H1 (cell line): ENCODE measurements at regions not wholly inside any gene's neighbourhood (a gene's known extent, or its start where the extent isn't known, plus 50 kb on each side); places are given as distances from the start of the nearest gene placed in this dataset.

Source experiments
- CTCF ChIA-PET: fragments of 300-600 bp; sonication (Branson Sonifier 250); formaldehyde crosslinking; loops from one replicate; lab custom pipeline; 2021; ENCODE audit not compliant: partially characterized antibody; lab: Charles Lee
- POLR2A ChIA-PET: fragments of 300-600 bp; sonication (Branson Sonifier 250); formaldehyde crosslinking; loops from one replicate; lab custom pipeline; 2021; ENCODE audit warnings: inconsistent platforms; ENCODE audit not compliant: partially characterized antibody; lab: Charles Lee
- DNase-seq, 2 experiments: peaks; one replicate each; pipeline versions ENCODE4 v3.0.0 to v3.0.0-alpha.2; 2010 to 2022; ENCODE audit warnings: low spot score in 2 of 2, low read depth in 1 of 2, mixed read lengths in 1 of 2
- FAIRE-seq: peaks from 2 replicates; lab custom pipeline; 2011; peaks lifted over from hg19 to GRCh38; lab: Jason Lieb, UNC
- H2AFZ ChIP-seq: 2 replicates; pipeline ENCODE4 v1.8.1; 2012; ENCODE audit warnings: low read length, inconsistent platforms
- H2AK5ac ChIP-seq: 2 replicates; pipeline ENCODE4 v1.6.1; 2013; ENCODE audit warnings: low read depth, low read length
- H2BK120ac ChIP-seq: replicated peaks from 2 replicates; pipeline ENCODE3; 2013; ENCODE audit warnings: low read depth, low read length, inconsistent platforms
- H2BK12ac ChIP-seq: 2 replicates; pipeline ENCODE4 v1.6.1; 2013; ENCODE audit warnings: low read depth, low read length
- H2BK15ac ChIP-seq: 2 replicates; pipeline ENCODE4 v1.6.1; 2013; ENCODE audit warnings: low read length
- H2BK20ac ChIP-seq: 2 replicates; pipeline ENCODE4 v1.6.1; 2013; ENCODE audit warnings: low read length
- H2BK5ac ChIP-seq: 2 replicates; pipeline ENCODE4 v1.6.1; 2013; ENCODE audit warnings: low read depth, low read length
- H3K14ac ChIP-seq: 2 replicates; pipeline ENCODE4 v1.6.1; 2013; ENCODE audit warnings: inconsistent platforms; ENCODE audit not compliant: insufficient read length
- H3K18ac ChIP-seq: 2 replicates; pipeline ENCODE4 v1.6.1; 2013; ENCODE audit warnings: low read length; ENCODE audit errors: extremely low read depth
- H3K23ac ChIP-seq: 2 replicates; pipeline ENCODE4 v1.6.1; 2013; ENCODE audit warnings: inconsistent platforms; ENCODE audit not compliant: insufficient read length
- H3K23me2 ChIP-seq: 2 replicates; pipeline ENCODE4 v1.6.1; 2013; ENCODE audit warnings: low read depth, low read length
- H3K27ac ChIP-seq: 2 replicates; pipeline ENCODE4 v1.6.1; 2011; ENCODE audit warnings: low read depth, low read length, inconsistent platforms
- H3K27me3 ChIP-seq, 4 experiments: replicated peaks in 1 of 4; 1 replicate in 1 of 4; 2 replicates in 3 of 4; pipeline versions ENCODE4 v1.6.1 to v1.8.1; 2011 to 2013; ENCODE audit warnings: low read length in 3 of 4, mild to moderate bottlenecking in 3 of 4, inconsistent platforms in 2 of 4, mixed read lengths in 2 of 4, moderate library complexity in 1 of 4; ENCODE audit not compliant: control insufficient read depth in 3 of 4, insufficient read depth in 3 of 4; ENCODE audit errors: extremely low read depth in 1 of 4
- H3K36me3 ChIP-seq, 4 experiments: 2 replicates each; pipeline versions ENCODE4 v1.6.1 to v1.8.1; 2011 to 2013; ENCODE audit warnings: mild to moderate bottlenecking in 4 of 4, low read length in 3 of 4, moderate library complexity in 2 of 4, control low read depth in 1 of 4, inconsistent platforms in 1 of 4; ENCODE audit not compliant: insufficient read depth in 4 of 4, control insufficient read depth in 2 of 4
- H3K4ac ChIP-seq: replicated peaks from 2 replicates; pipeline ENCODE3; 2013; ENCODE audit warnings: low read length, low read depth, mixed read lengths, inconsistent platforms; ENCODE audit not compliant: insufficient read length
- H3K4me1 ChIP-seq, 4 experiments: replicated peaks in 1 of 4; 1 replicate in 1 of 4; 2 replicates in 3 of 4; pipeline versions ENCODE4 v1.6.1 to v1.8.1; 2011 to 2013; ENCODE audit warnings: low read length in 3 of 4, inconsistent platforms in 2 of 4, mixed read lengths in 1 of 4; ENCODE audit not compliant: insufficient read depth in 4 of 4, control insufficient read depth in 3 of 4
- H3K4me2 ChIP-seq, 2 experiments: 2 replicates each; pipeline versions ENCODE4 v1.6.1 to v1.8.1; 2011 to 2013; ENCODE audit warnings: low read depth in 2 of 2, low read length in 2 of 2, control low read depth in 1 of 2, inconsistent platforms in 1 of 2, mild to moderate bottlenecking in 1 of 2; ENCODE audit not compliant: insufficient read depth in 1 of 2
- H3K4me3 ChIP-seq, 4 experiments: fragments of 200-600, 300-600 bp in 1 of 4; sonication (generic), shearing (Covaris generic), sonication (Bioruptor Twin) in 1 of 4; 2 replicates each; pipeline versions ENCODE4 v1.5.1 to v1.8.1; 2011 to 2016; ENCODE audit warnings: low read length in 4 of 4, low read depth in 3 of 4, control low read depth in 2 of 4, inconsistent platforms in 2 of 4, mild to moderate bottlenecking in 2 of 4, mixed read lengths in 1 of 4, moderate library complexity in 1 of 4; ENCODE audit not compliant: insufficient read depth in 2 of 4; ENCODE audit errors: extremely low read depth in 1 of 4
- H3K56ac ChIP-seq: replicated peaks from 2 replicates; pipeline ENCODE3; 2013; ENCODE audit warnings: low read depth, mild to moderate bottlenecking, mixed read lengths, low read length, inconsistent platforms; ENCODE audit not compliant: insufficient read length
- H3K79me1 ChIP-seq: 2 replicates; pipeline ENCODE4 v1.6.1; 2013; ENCODE audit warnings: low read depth, low read length, control low read depth
- H3K79me2 ChIP-seq, 2 experiments: 2 replicates each; pipeline versions ENCODE4 v1.6.1 to v1.8.1; 2012 to 2013; ENCODE audit warnings: low read length in 2 of 2, mild to moderate bottlenecking in 2 of 2, inconsistent platforms in 1 of 2; ENCODE audit not compliant: insufficient read depth in 2 of 2, control insufficient read depth in 1 of 2
- H3K9ac ChIP-seq, 4 experiments: replicated peaks in 1 of 4; 1 replicate in 1 of 4; 2 replicates in 3 of 4; pipeline versions ENCODE4 v1.6.1 to v1.8.1; 2011 to 2013; ENCODE audit warnings: low read depth in 3 of 4, low read length in 3 of 4, control low read depth in 2 of 4, mild to moderate bottlenecking in 2 of 4, moderate library complexity in 2 of 4, inconsistent platforms in 1 of 4; ENCODE audit errors: extremely low read depth in 1 of 4
- H3K9me3 ChIP-seq, 2 experiments: 2 replicates each; pipeline versions ENCODE4 v1.6.1 to v1.8.1; 2012 to 2013; ENCODE audit warnings: mild to moderate bottlenecking in 2 of 2, moderate library complexity in 2 of 2, control low read depth in 1 of 2, inconsistent platforms in 1 of 2, low read depth in 1 of 2, low read length in 1 of 2, mixed read lengths in 1 of 2; ENCODE audit not compliant: insufficient read depth in 2 of 2
- H4K20me1 ChIP-seq, 2 experiments: replicated peaks in 1 of 2; 2 replicates each; pipeline versions ENCODE3 to v1.8.1; 2011 to 2013; ENCODE audit warnings: inconsistent platforms in 2 of 2, low read length in 2 of 2, mild to moderate bottlenecking in 1 of 2; ENCODE audit not compliant: insufficient read depth in 2 of 2, control insufficient read depth in 1 of 2
- H4K5ac ChIP-seq: 2 replicates; pipeline ENCODE4 v1.6.1; 2013; ENCODE audit warnings: low read length, low read depth, mixed read lengths, inconsistent platforms; ENCODE audit not compliant: insufficient read length
- H4K8ac ChIP-seq: 2 replicates; pipeline ENCODE4 v1.8.0; 2013; ENCODE audit warnings: mild to moderate bottlenecking, moderate library complexity, low read length, inconsistent platforms; ENCODE audit not compliant: insufficient read depth; ENCODE audit errors: extremely low read depth
- H4K91ac ChIP-seq: replicated peaks from 2 replicates; pipeline ENCODE3; 2013; ENCODE audit warnings: low read length, mixed read lengths, inconsistent platforms; ENCODE audit not compliant: insufficient read length
- EP300 ChIP-seq, 2 experiments: IDR thresholded peaks; 1 replicate in 1 of 2; 2 replicates in 1 of 2; pipeline ENCODE4 v1.6.1; 2011 to 2012; ENCODE audit warnings: low read depth in 2 of 2, low read length in 2 of 2, mild to moderate bottlenecking in 2 of 2, borderline replicate concordance in 1 of 2, inconsistent platforms in 1 of 2, moderate library complexity in 1 of 2
- GABPA ChIP-seq: IDR thresholded peaks from 2 replicates; pipeline ENCODE4 v1.6.1; 2011; ENCODE audit warnings: mild to moderate bottlenecking, low read length, moderate library complexity, borderline replicate concordance; ENCODE audit not compliant: insufficient read depth
- POLR2AphosphoS5 ChIP-seq: IDR thresholded peaks from 2 replicates; pipeline ENCODE4 v1.6.1; 2011; ENCODE audit warnings: low read depth, low read length
- TAF1 ChIP-seq: IDR thresholded peaks from 2 replicates; pipeline ENCODE4 v1.6.1; 2011; ENCODE audit warnings: mild to moderate bottlenecking, low read depth, low read length
- YY1 ChIP-seq: IDR thresholded peaks from 2 replicates; pipeline ENCODE4 v1.6.1; 2011; ENCODE audit warnings: low read depth, mild to moderate bottlenecking, low read length
- WGBS, 2 experiments: shearing (Covaris generic) in 1 of 2; methylation state at CpG; one replicate each; pipeline versions ENCODE4 v1.1.6 to v1.1.7; 2013 to 2015; ENCODE audit warnings: low lambda C conversion rate in 2 of 2, mixed read lengths in 2 of 2, inconsistent platforms in 1 of 2, low coverage in 1 of 2, missing lambda C conversion rate in 1 of 2; ENCODE audit not compliant: insufficient replicate concordance in 2 of 2, insufficient coverage in 1 of 2, insufficient read length in 1 of 2; ENCODE audit errors: extremely low coverage in 1 of 2, missing lambda C conversion rate in 1 of 2; 5-methylcytosine and 5-hydroxymethylcytosine counted together
- TF ChIP-seq, protein P1 (sequence below): IDR thresholded peaks from 2 replicates; pipeline ENCODE4 v1.6.1; 2011; ENCODE audit warnings: low read depth, mild to moderate bottlenecking, low read length; ENCODE audit not compliant: insufficient read depth

DNA sequence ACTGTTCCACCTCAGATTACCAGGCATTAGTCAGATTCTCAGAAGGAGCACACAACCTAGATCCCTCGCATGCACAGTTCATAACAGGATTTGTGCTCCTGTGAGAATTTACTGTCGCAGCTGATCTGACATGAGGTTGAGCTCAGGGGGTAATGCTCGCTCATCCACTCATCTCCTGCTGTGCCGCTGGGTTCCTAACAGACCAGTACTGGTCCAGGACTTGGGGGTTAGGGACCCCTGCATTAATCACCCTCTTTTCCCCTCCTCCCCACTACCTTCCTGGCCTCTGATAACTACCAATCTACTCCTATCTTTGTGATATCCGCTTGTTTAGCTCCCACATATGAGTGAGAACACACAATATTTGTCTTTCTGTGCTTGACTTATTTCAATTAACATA is 83.5 kb upstream of the FSHB start:
- Histone ChIP-seq H3K56ac (no peak overlapping the region), H3K14ac (no peak overlapping the region), H4K20me1 (no peaks in the 10 kb centered on the region), H3K79me2 (no peaks in the 10 kb centered on the region), H3K4ac (no peak overlapping the region), H3K79me1 (no peaks in the 10 kb centered on the region), H2BK15ac (no peak overlapping the region), H3K18ac (no peak overlapping the region), H3K9me3 (no peaks in the 10 kb centered on the region), H4K91ac (no peak overlapping the region), H4K5ac (no peak overlapping the region), H2AFZ (no peak overlapping the region), H2BK120ac (no peak overlapping the region), H3K36me3 (no peaks in the 10 kb centered on the region), H2BK5ac (no peak overlapping the region), H3K27me3 (no peaks in the 10 kb centered on the region; a peak in 1 of 7 replicates), H3K23me2 (no peaks in the 10 kb centered on the region), H2BK12ac (no peak overlapping the region), H3K4me3 (no peak overlapping the region), H2AK5ac (no peak overlapping the region), H3K4me1 (no peaks in the 10 kb centered on the region), H4K8ac (no peak overlapping the region), H2BK20ac (no peak overlapping the region), H3K27ac (no peak overlapping the region), H3K9ac (no peak overlapping the region), H3K4me2 (no peak overlapping the region), H3K23ac (no peak overlapping the region)
- FAIRE-seq (no peak), DNase-seq (no peak)
- 83% methylated on average over 5 of the region's 5 CpGs; no CpG with 5 or more reads in 1 of the 2 experiments for WGBS, 2 experiments
- POLR2A ChIA-PET: no interaction called here
- TF ChIP-seq EP300 (IDR thresholded peaks at IDR 0.05; ENCODE audit: borderline replicate concordance in 1 of 2, low read depth in 2 of 2, low read length in 2 of 2) (no peak), YY1 (no peak), POLR2AphosphoS5 (peak; percentile 91), GABPA (no peak), TAF1 (no peak)
- TF ChIP-seq, protein P1, sequence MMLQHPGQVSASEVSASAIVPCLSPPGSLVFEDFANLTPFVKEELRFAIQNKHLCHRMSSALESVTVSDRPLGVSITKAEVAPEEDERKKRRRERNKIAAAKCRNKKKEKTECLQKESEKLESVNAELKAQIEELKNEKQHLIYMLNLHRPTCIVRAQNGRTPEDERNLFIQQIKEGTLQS: no peak
- CTCF ChIA-PET: interaction anchor here (0.7 to 8.8 kb wide), 4 partner anchors 12 to 94 kb away, joined by 3 to 54 read pairs (median 4); no protein-coding TSS in a partner anchor
